Liver (tissue), 7 donors: ENCODE measurements at regions not wholly inside any gene's neighbourhood (a gene's known extent, or its start where the extent isn't known, plus 50 kb on each side); places are given as distances from the start of the nearest gene placed in this dataset.

Experiments
- DNase-seq: peaks from one replicate; pipeline ENCODE4 v3.0.0-alpha.2; 2017; ENCODE audit warnings: low spot score
- H3K27ac ChIP-seq, 2 donors: one replicate each; pipeline ENCODE4 v1.7.0; 2013; ENCODE audit warnings: inconsistent platforms in 2 of 2, low read length in 2 of 2, control low read depth in 1 of 2, low read depth in 1 of 2, mild to moderate bottlenecking in 1 of 2
- H3K27me3 ChIP-seq, 4 donors: one replicate each; pipeline versions ENCODE4 v1.6.1 to v1.7.0; 2013; ENCODE audit warnings: low read length in 3 of 4, inconsistent platforms in 1 of 4, mild to moderate bottlenecking in 1 of 4, moderate library complexity in 1 of 4; ENCODE audit not compliant: control insufficient read depth in 4 of 4, insufficient read depth in 4 of 4
- H3K36me3 ChIP-seq, 4 donors: one replicate each; pipeline versions ENCODE4 v1.6.1 to v1.7.0; 2013; ENCODE audit warnings: low read length in 3 of 4, mild to moderate bottlenecking in 3 of 4, low read depth in 1 of 4, moderate library complexity in 1 of 4; ENCODE audit not compliant: control insufficient read depth in 4 of 4, insufficient read depth in 3 of 4
- H3K4me1 ChIP-seq, 4 donors: one replicate each; pipeline versions ENCODE4 v1.6.1 to v1.7.0; 2013; ENCODE audit warnings: low read length in 3 of 4, mild to moderate bottlenecking in 3 of 4, moderate library complexity in 1 of 4; ENCODE audit not compliant: control insufficient read depth in 4 of 4, insufficient read depth in 4 of 4
- H3K4me3 ChIP-seq, 3 donors: one replicate each; pipeline versions ENCODE4 v1.6.1 to v1.7.0; 2013; ENCODE audit warnings: low read length in 3 of 3, control low read depth in 1 of 3, low read depth in 1 of 3, mild to moderate bottlenecking in 1 of 3
- H3K9ac ChIP-seq, 2 donors: one replicate each; pipeline ENCODE4 v1.7.0; 2013; ENCODE audit warnings: low read length in 2 of 2, mild to moderate bottlenecking in 2 of 2, moderate library complexity in 2 of 2, control low read depth in 1 of 2, low read depth in 1 of 2
- H3K9me3 ChIP-seq, 4 donors: one replicate each; pipeline versions ENCODE4 v1.6.1 to v1.7.0; 2013; ENCODE audit warnings: low read length in 3 of 4; ENCODE audit not compliant: control insufficient read depth in 4 of 4
- EGR1 ChIP-seq, 2 donors: IDR thresholded peaks; 2 replicates each; pipeline ENCODE4 v1.6.1; 2016 to 2018; ENCODE audit warnings: antibody characterized with exemption in 2 of 2, low read depth in 2 of 2
- FOXA1 ChIP-seq: IDR thresholded peaks from 2 replicates; pipeline ENCODE4 v1.6.1; 2016; ENCODE audit warnings: antibody characterized with exemption
- FOXA2 ChIP-seq: IDR thresholded peaks from 2 replicates; pipeline ENCODE4 v1.6.1; 2016; ENCODE audit warnings: antibody characterized with exemption
- HNF4A ChIP-seq, 2 donors: conservative IDR thresholded peaks; 2 replicates each; pipeline ENCODE4 v1.6.1; 2016; ENCODE audit warnings: antibody characterized with exemption in 2 of 2, mild to moderate bottlenecking in 2 of 2
- HNF4G ChIP-seq: IDR thresholded peaks from 2 replicates; pipeline ENCODE4 v1.6.1; 2016; ENCODE audit warnings: antibody characterized with exemption
- JUND ChIP-seq, 2 donors: IDR thresholded peaks; 2 replicates each; pipeline ENCODE4 v1.6.1; 2016; ENCODE audit warnings: antibody characterized with exemption in 2 of 2
- NR2F2 ChIP-seq: IDR thresholded peaks from 2 replicates; pipeline ENCODE4 v1.6.1; 2016; ENCODE audit warnings: antibody characterized with exemption
- RAD21 ChIP-seq, 2 donors: IDR thresholded peaks; 2 replicates each; pipeline ENCODE4 v1.6.1; 2016; ENCODE audit warnings: antibody characterized with exemption in 2 of 2, mild to moderate bottlenecking in 2 of 2
- RXRA ChIP-seq, 2 donors: IDR thresholded peaks; 2 replicates each; pipeline ENCODE4 v1.6.1; 2017 to 2018; ENCODE audit warnings: antibody characterized with exemption in 2 of 2, mild to moderate bottlenecking in 1 of 2
- SP1 ChIP-seq: IDR thresholded peaks from 2 replicates; pipeline ENCODE4 v1.6.1; 2018; ENCODE audit warnings: antibody characterized with exemption, mild to moderate bottlenecking
- TAF1 ChIP-seq: conservative IDR thresholded peaks from 2 replicates; pipeline ENCODE4 v1.6.1; 2016; ENCODE audit warnings: antibody characterized with exemption, mild to moderate bottlenecking
- ZBTB33 ChIP-seq: IDR thresholded peaks from 2 replicates; pipeline ENCODE4 v1.6.1; 2016; ENCODE audit warnings: antibody characterized with exemption
- WGBS: extraction: QIAGEN DNeasy Blood & Tissue Kit; methylation state at CpG from one replicate; pipeline ENCODE4 v1.1.7; 2013; 5-methylcytosine and 5-hydroxymethylcytosine counted together
- TF ChIP-seq, protein P1 (sequence below): IDR thresholded peaks from 2 replicates; pipeline ENCODE4 v1.6.1; 2016; ENCODE audit warnings: antibody characterized with exemption
- TF ChIP-seq, protein P2 (sequence below): IDR thresholded peaks from 2 replicates; pipeline ENCODE4 v1.6.1; 2016; ENCODE audit warnings: antibody characterized with exemption
- TF ChIP-seq, protein P3 (sequence below): IDR thresholded peaks from 2 replicates; pipeline ENCODE4 v1.6.1; 2016; ENCODE audit warnings: antibody characterized with exemption, mild to moderate bottlenecking
- donor health status: healthy.
- donor health status: healthy.
- donor health status: healthy.
- donor health status: healthy.

DNA sequence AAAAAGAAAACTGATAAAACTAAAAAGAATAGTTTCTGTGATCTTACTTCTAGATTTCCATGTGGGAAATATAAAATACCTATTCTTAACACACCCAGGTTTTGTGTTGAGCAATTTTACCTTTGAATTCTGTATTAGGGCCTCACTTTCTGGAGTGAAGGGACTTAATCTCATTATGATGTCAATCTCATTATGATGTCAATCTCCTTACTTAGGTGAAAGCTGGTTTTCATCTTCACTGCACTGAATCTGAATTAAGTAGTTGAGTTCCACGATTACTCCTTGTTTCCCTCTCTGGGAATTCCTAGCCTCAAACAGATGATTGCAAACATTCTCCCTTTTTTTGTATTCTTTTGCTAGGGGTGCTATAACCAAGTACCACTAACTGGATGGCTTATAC, 1367.2 kb downstream of the EFNB2 start:
- H3K27me3 ChIP-seq: no peaks in the 10 kb centered on the region
- H3K9me3 ChIP-seq: peaks cover 0 to 4% (median 2%) of the 10 kb centered on the region in 4 donors
- H3K4me1 ChIP-seq: no peaks in the 10 kb centered on the region
- no peaks in the 10 kb centered on the region for H3K36me3 ChIP-seq
- DNase-seq: no peak
- H3K27ac ChIP-seq: no peak overlapping the region
- TF ChIP-seq, protein P1, sequence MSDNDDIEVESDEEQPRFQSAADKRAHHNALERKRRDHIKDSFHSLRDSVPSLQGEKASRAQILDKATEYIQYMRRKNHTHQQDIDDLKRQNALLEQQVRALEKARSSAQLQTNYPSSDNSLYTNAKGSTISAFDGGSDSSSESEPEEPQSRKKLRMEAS: no peak
- TF ChIP-seq TAF1 (no peak), RAD21 (IDR thresholded peaks at IDR 0.05) (no peak), HNF4A (conservative IDR thresholded peaks at IDR 0.05) (no peak), SP1 (no peak), FOXA2 (no peak), JUND (IDR thresholded peaks at IDR 0.05) (no peak)
- TF ChIP-seq, protein P2, sequence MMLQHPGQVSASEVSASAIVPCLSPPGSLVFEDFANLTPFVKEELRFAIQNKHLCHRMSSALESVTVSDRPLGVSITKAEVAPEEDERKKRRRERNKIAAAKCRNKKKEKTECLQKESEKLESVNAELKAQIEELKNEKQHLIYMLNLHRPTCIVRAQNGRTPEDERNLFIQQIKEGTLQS: no peak
- no peak overlapping the region for H3K9ac ChIP-seq
- no peak overlapping the region for H3K4me3 ChIP-seq
- 54% methylated on average over 1 of the region's 1 CpG for WGBS

- H3K27me3 ChIP-seq: no peaks in the 10 kb centered on the region
- 74% methylated on average over 1 of the region's 1 CpG for WGBS
- TF ChIP-seq, protein P3, sequence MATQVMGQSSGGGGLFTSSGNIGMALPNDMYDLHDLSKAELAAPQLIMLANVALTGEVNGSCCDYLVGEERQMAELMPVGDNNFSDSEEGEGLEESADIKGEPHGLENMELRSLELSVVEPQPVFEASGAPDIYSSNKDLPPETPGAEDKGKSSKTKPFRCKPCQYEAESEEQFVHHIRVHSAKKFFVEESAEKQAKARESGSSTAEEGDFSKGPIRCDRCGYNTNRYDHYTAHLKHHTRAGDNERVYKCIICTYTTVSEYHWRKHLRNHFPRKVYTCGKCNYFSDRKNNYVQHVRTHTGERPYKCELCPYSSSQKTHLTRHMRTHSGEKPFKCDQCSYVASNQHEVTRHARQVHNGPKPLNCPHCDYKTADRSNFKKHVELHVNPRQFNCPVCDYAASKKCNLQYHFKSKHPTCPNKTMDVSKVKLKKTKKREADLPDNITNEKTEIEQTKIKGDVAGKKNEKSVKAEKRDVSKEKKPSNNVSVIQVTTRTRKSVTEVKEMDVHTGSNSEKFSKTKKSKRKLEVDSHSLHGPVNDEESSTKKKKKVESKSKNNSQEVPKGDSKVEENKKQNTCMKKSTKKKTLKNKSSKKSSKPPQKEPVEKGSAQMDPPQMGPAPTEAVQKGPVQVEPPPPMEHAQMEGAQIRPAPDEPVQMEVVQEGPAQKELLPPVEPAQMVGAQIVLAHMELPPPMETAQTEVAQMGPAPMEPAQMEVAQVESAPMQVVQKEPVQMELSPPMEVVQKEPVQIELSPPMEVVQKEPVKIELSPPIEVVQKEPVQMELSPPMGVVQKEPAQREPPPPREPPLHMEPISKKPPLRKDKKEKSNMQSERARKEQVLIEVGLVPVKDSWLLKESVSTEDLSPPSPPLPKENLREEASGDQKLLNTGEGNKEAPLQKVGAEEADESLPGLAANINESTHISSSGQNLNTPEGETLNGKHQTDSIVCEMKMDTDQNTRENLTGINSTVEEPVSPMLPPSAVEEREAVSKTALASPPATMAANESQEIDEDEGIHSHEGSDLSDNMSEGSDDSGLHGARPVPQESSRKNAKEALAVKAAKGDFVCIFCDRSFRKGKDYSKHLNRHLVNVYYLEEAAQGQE: no peak
- no peak for TF ChIP-seq EGR1 (IDR thresholded peaks at IDR 0.05; ENCODE audit: low read depth in 2 of 2)
- TF ChIP-seq FOXA1: no peak
- TF ChIP-seq HNF4G: no peak
- TF ChIP-seq NR2F2: no peak
- TF ChIP-seq TAF1: no peak
- TF ChIP-seq ZBTB33: no peak
- no peak for TF ChIP-seq RXRA (IDR thresholded peaks at IDR 0.05)
- no peak for TF ChIP-seq JUND (IDR thresholded peaks at IDR 0.05)
- TF ChIP-seq RAD21 (IDR thresholded peaks at IDR 0.05): no peak
- TF ChIP-seq HNF4A (conservative IDR thresholded peaks at IDR 0.05): no peak
- TF ChIP-seq FOXA2: no peak
Measured at GRCh38 chr13:105167385-105167784, 1368.1 kb downstream of the EFNB2 start.

More at GRCh38 chr13:105167385-105167784, 1368.1 kb downstream of the EFNB2 start:
- Histone ChIP-seq H3K4me3 (no peak overlapping the region), H3K9ac (no peak overlapping the region), H3K27ac (no peak overlapping the region), H3K4me1 (no peaks in the 10 kb centered on the region), H3K9me3 (peaks cover 0 to 4% (median 2%) of the 10 kb centered on the region in 4 donors), H3K36me3 (no peaks in the 10 kb centered on the region)
- DNase-seq: no peak
